ENCODE measurements at regions not wholly inside any gene's neighbourhood (a gene's known extent, or its start where the extent isn't known, plus 50 kb on each side); places are given as distances from the start of the nearest gene placed in this dataset.
"Not testable (repeated sequence)": the region's sequence is repeated elsewhere in the genome, so short reads cannot be mapped to it uniquely, and the experiment has no call there.

- H3K4me1 ChIP-seq; H3K36me3 ChIP-seq (ENCODE audit: insufficient read depth in 1 of 2, low read depth in 1 of 2); DNase-seq; H3K9me3 ChIP-seq; intact Hi-C loops (cut with DNase I); H3K4me3 ChIP-seq; ATAC-seq; H3K27me3 ChIP-seq (ENCODE audit: insufficient read depth in 3 of 3, low read length in 2 of 3); H3K27ac ChIP-seq: not testable (repeated sequence)
- 17 to 43% (median 28%) methylated on average over 2 of the region's 4 CpGs for whole genome bisulfite sequencing, 3 donors
Measured at GRCh38 chrX:90575155-90575554, 653.4 kb downstream of the TGIF2LX start.

DNA sequence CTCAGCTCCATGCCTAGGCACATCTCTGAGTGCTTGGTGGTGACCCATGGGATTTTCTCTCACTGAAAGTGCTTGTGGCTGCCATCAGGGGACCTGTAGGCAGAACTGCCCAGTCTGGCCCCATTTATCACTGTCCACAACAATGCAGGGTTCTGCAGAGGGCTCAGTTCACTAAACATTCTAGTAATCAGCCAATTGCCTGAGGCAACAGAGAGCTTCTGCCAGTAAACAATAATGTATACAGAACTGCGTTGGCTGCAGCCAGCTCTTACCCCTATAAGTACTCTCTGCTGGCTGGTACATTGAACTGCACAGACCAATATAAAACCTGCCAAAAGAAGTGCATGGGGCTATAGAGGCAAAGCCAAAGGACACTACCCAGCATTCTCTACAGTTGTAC, 680.2 kb downstream of the TGIF2LX start:
- ATAC-seq; H3K4me3 ChIP-seq; H3K27me3 ChIP-seq (ENCODE audit: insufficient read depth in 3 of 3, low read length in 2 of 3); H3K27ac ChIP-seq; H3K4me1 ChIP-seq; H3K36me3 ChIP-seq (ENCODE audit: insufficient read depth in 1 of 2, low read depth in 1 of 2); intact Hi-C loops (cut with DNase I); DNase-seq; H3K9me3 ChIP-seq: not testable (repeated sequence)
- WGBS, 3 donors = 42 to 100% (median 85%) methylated on average over 1 of the region's 1 CpG

- H3K27ac ChIP-seq; H3K9me3 ChIP-seq; H3K27me3 ChIP-seq (ENCODE audit: insufficient read depth in 3 of 3, low read length in 2 of 3); H3K4me1 ChIP-seq; DNase-seq; ATAC-seq; intact Hi-C loops (cut with DNase I); H3K4me3 ChIP-seq; H3K36me3 ChIP-seq (ENCODE audit: insufficient read depth in 1 of 2, low read depth in 1 of 2): not testable (repeated sequence)
- 26 to 44% (median 34%) methylated on average over 2 of the region's 2 CpGs for WGBS, 3 donors
Measured at GRCh38 chrX:90605736-90606135, 684.0 kb downstream of the TGIF2LX start.

DNA sequence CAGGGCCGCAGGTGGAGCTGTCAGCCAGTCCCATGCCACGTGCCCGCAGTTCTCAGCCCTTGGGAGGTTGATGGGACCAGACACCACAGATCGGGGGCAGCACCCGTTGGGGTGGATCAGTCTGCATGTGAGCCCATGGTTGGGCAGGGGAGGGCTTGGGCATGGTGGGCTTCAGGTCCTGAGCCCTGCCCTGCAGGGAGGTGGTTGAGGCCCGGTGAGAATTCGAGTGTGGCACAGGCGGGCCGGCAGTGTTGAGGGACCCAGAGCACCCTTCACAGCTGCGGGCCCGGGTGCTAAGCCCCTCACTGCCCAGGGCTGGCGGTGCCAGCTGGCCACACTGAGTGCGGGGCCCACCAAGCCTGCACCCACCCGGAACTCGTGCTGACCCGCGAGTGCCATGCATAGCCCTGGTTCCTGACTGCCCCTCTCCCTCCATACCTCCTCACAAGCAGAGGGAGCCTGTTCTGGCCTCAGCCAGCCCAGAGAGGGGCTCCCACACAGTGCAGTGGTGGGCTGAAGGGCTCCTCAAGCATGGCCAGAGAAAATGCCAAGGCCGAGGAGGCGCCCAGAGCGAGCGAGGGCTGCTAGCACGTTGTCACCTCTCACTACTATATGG, 696.1 kb downstream of the TGIF2LX start:
- Histone ChIP-seq H3K36me3 (ENCODE audit: insufficient read depth in 1 of 2, low read depth in 1 of 2) (no peaks in the 10 kb centered on the region), H3K4me3 (no peak overlapping the region), H3K27me3 (ENCODE audit: insufficient read depth in 3 of 3, low read length in 2 of 3) (no peaks in the 10 kb centered on the region), H3K27ac (no peak overlapping the region), H3K4me1 (no peaks in the 10 kb centered on the region), H3K9me3 (no peaks in the 10 kb centered on the region)
- TF ChIP-seq, protein P1, sequence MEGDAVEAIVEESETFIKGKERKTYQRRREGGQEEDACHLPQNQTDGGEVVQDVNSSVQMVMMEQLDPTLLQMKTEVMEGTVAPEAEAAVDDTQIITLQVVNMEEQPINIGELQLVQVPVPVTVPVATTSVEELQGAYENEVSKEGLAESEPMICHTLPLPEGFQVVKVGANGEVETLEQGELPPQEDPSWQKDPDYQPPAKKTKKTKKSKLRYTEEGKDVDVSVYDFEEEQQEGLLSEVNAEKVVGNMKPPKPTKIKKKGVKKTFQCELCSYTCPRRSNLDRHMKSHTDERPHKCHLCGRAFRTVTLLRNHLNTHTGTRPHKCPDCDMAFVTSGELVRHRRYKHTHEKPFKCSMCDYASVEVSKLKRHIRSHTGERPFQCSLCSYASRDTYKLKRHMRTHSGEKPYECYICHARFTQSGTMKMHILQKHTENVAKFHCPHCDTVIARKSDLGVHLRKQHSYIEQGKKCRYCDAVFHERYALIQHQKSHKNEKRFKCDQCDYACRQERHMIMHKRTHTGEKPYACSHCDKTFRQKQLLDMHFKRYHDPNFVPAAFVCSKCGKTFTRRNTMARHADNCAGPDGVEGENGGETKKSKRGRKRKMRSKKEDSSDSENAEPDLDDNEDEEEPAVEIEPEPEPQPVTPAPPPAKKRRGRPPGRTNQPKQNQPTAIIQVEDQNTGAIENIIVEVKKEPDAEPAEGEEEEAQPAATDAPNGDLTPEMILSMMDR (IDR thresholded peaks at IDR 0.05) = no peak
- DNase-seq (no peak), ATAC-seq (no peak)
- WGBS, 3 donors = 93 to 96% (median 94%) methylated on average over 12 to 22 of the region's 22 CpGs
- intact Hi-C loops (cut with DNase I) = no loop called here

DNA sequence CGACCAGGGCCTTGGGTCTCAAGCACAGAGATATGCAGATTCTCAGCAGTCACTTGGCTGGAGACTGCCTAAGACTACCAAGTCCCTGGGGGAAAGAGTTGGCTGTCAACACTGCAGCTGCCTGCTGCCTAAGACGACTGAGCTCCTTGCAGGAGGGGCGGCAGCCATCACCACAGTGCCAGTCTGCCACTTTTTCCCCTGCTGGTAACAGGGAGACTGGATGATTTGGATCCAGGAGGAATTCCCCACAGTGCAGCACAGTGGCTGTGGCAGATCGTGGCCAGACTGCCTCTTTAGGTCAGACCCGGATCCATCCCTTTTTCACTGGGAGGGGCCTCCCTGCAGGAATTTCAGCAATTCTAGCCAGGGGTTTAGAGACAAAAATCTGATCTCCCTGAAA, 743.5 kb downstream of the TGIF2LX start:
- H3K36me3 ChIP-seq (ENCODE audit: insufficient read depth in 1 of 2, low read depth in 1 of 2); H3K27ac ChIP-seq; H3K27me3 ChIP-seq (ENCODE audit: insufficient read depth in 3 of 3, low read length in 2 of 3); ATAC-seq; H3K9me3 ChIP-seq; intact Hi-C loops (cut with DNase I); H3K4me3 ChIP-seq; H3K4me1 ChIP-seq; DNase-seq: not testable (repeated sequence)
- WGBS, 3 donors = 18 to 31% (median 27%) methylated on average over 4 to 5 of the region's 5 CpGs

GRCh38 chrX:90713552-90713951, 721.1 kb upstream of the PABPC5 start:
- H3K27ac ChIP-seq; ATAC-seq; H3K9me3 ChIP-seq; H3K36me3 ChIP-seq (ENCODE audit: insufficient read depth in 1 of 2, low read depth in 1 of 2); H3K27me3 ChIP-seq (ENCODE audit: insufficient read depth in 3 of 3, low read length in 2 of 3); H3K4me1 ChIP-seq; DNase-seq; H3K4me3 ChIP-seq; intact Hi-C loops (cut with DNase I): not testable (repeated sequence)
- 85 to 92% (median 90%) methylated on average over 10 to 17 of the region's 17 CpGs for whole genome bisulfite sequencing, 3 donors

DNA sequence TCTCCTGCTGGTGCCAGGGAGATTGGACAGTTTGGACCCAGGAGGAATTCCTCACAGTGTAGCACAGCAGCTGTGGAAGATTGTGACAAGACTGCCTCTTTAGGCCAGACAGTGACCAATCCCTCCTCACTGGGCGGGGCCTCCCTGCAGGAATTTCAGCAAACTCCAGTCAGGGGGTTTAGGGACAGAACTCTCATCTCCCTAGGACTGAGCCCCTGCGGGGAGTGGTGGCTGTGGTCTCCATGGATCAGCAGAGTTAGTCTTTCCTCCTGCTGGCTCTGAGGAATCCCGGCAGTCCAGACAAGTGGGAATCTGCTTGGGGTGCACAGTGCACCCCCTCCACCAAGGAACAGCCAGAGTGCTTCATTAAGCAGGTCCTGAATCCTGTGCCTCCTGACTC, 697.1 kb upstream of the PABPC5 start:
- 82 to 84% (median 83%) methylated on average over 3 of the region's 3 CpGs for WGBS, 3 donors
- ATAC-seq, H3K27ac ChIP-seq: not testable (repeated sequence)

GRCh38 chrX:90757619-90758018, 677.0 kb upstream of the PABPC5 start:
- ATAC-seq; H3K4me3 ChIP-seq; H3K36me3 ChIP-seq (ENCODE audit: insufficient read depth in 1 of 2, low read depth in 1 of 2); H3K27ac ChIP-seq; H3K27me3 ChIP-seq (ENCODE audit: insufficient read depth in 3 of 3, low read length in 2 of 3); DNase-seq; intact Hi-C loops (cut with DNase I); H3K9me3 ChIP-seq; H3K4me1 ChIP-seq: not testable (repeated sequence)
- WGBS, 3 donors = 55 to 75% (median 61%) methylated on average over 3 of the region's 3 CpGs

More for the DNA sequence above, 697.1 kb upstream of the PABPC5 start:
- H3K36me3 ChIP-seq (ENCODE audit: insufficient read depth in 1 of 2, low read depth in 1 of 2); H3K9me3 ChIP-seq; H3K4me3 ChIP-seq; H3K27me3 ChIP-seq (ENCODE audit: insufficient read depth in 3 of 3, low read length in 2 of 3); H3K4me1 ChIP-seq; DNase-seq; intact Hi-C loops (cut with DNase I): not testable (repeated sequence)

- intact Hi-C loops (cut with DNase I); ATAC-seq; H3K27me3 ChIP-seq (ENCODE audit: insufficient read depth in 3 of 3, low read length in 2 of 3); H3K9me3 ChIP-seq; H3K4me3 ChIP-seq; H3K36me3 ChIP-seq (ENCODE audit: insufficient read depth in 1 of 2, low read depth in 1 of 2); H3K4me1 ChIP-seq; H3K27ac ChIP-seq: not testable (repeated sequence)
- 93 to 99% (median 94%) methylated on average over 10 to 15 of the region's 15 CpGs for WGBS, 3 donors
- peak in 1 of 2 donors; percentile 7 for DNase-seq
Measured at GRCh38 chrX:90765482-90765881, 669.2 kb upstream of the PABPC5 start.

DNA sequence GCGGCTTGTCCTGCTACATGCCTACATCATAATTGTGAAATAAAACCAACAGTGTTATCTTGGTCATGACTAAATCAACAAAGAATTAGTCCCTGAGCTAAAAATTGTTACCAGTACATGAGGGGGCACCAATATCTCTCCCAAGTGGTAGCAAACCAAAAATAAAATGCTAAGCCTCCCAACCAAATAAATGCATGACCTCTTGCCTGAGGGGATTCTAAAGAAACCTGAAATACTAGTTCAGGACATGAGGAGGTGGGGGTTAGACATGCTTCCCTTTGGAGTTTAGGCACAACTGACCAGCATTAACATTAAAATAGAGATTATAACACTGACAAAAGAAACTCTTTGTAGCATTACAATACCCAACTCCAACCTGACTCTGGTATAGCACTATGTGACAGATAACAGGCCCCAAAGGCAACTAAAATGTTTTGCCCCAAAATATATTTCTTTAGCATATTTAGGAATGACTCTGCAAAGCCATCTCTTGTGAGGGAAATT, 654.3 kb upstream of the PABPC5 start:
- not testable (repeated sequence) for DNase-seq

More for the DNA sequence above, 654.3 kb upstream of the PABPC5 start:
- H3K36me3 ChIP-seq (ENCODE audit: insufficient read depth in 1 of 2, low read depth in 1 of 2); ATAC-seq; H3K27ac ChIP-seq; H3K9me3 ChIP-seq; H3K4me1 ChIP-seq; intact Hi-C loops (cut with DNase I); H3K27me3 ChIP-seq (ENCODE audit: insufficient read depth in 3 of 3, low read length in 2 of 3); H3K4me3 ChIP-seq: not testable (repeated sequence)
- 88 to 100% (median 100%) methylated on average over 1 of the region's 1 CpG for WGBS, 3 donors
